ENCODE measurements at regions not wholly inside any gene's neighbourhood (a gene's known extent, or its start where the extent isn't known, plus 50 kb on each side); places are given as distances from the start of the nearest gene placed in this dataset.

- TF ChIP-seq POLR2A (IDR thresholded peaks at IDR 0.05; ENCODE audit: low read depth, low read length): no peak
- no peak for TF ChIP-seq PAX5 (IDR thresholded peaks at IDR 0.05; ENCODE audit: insufficient read depth, low read length, severe bottlenecking)
- TF ChIP-seq POLR2AphosphoS5 (IDR thresholded peaks at IDR 0.05; ENCODE audit: low read depth, low read length): no peak
- no peak for TF ChIP-seq SPI1 (IDR thresholded peaks at IDR 0.05; ENCODE audit: low read depth, low read length)
- no peak for TF ChIP-seq TAF1 (IDR thresholded peaks at IDR 0.05; ENCODE audit: low read depth, low read length)
- TF ChIP-seq POU2F2 (IDR thresholded peaks at IDR 0.05; ENCODE audit: low read depth, low read length): no peak
- DNase-seq (ENCODE audit: insufficient read length, low spot score) (no peak), FAIRE-seq (no peak)
These were observed 230.7 kb downstream of the TXNL1 start for GRCh38 chr18:56407646-56408180.

- TF ChIP-seq PAX5 (IDR thresholded peaks at IDR 0.05; ENCODE audit: insufficient read depth, low read length, severe bottlenecking) (no peak), POLR2A (IDR thresholded peaks at IDR 0.05; ENCODE audit: low read depth, low read length) (no peak), POLR2AphosphoS5 (IDR thresholded peaks at IDR 0.05; ENCODE audit: low read depth, low read length) (no peak), SPI1 (IDR thresholded peaks at IDR 0.05; ENCODE audit: low read depth, low read length) (no peak)
- DNase-seq (ENCODE audit: insufficient read length, low spot score) (no peak), FAIRE-seq (no peak)
These were observed 235.4 kb downstream of the TXNL1 start for GRCh38 chr18:56402872-56403516.

GRCh38 chr18:56393870-56394269 is 244.5 kb downstream of the TXNL1 start:
- no peak for DNase-seq (ENCODE audit: insufficient read length, low spot score)
- no peak for FAIRE-seq
- TF ChIP-seq TAF1 (IDR thresholded peaks at IDR 0.05; ENCODE audit: low read depth, low read length) (no peak), POLR2A (IDR thresholded peaks at IDR 0.05; ENCODE audit: low read depth, low read length) (no peak), PAX5 (IDR thresholded peaks at IDR 0.05; ENCODE audit: insufficient read depth, low read length, severe bottlenecking) (no peak), POLR2AphosphoS5 (IDR thresholded peaks at IDR 0.05; ENCODE audit: low read depth, low read length) (no peak), POU2F2 (IDR thresholded peaks at IDR 0.05; ENCODE audit: low read depth, low read length) (no peak)

GRCh38 chr18:56391931-56392590 is 246.3 kb downstream of the TXNL1 start:
- no peak for TF ChIP-seq POU2F2 (IDR thresholded peaks at IDR 0.05; ENCODE audit: low read depth, low read length)
- TF ChIP-seq POLR2AphosphoS5 (IDR thresholded peaks at IDR 0.05; ENCODE audit: low read depth, low read length): no peak
- TF ChIP-seq POLR2A (IDR thresholded peaks at IDR 0.05; ENCODE audit: low read depth, low read length): no peak
- TF ChIP-seq PAX5 (IDR thresholded peaks at IDR 0.05; ENCODE audit: insufficient read depth, low read length, severe bottlenecking): no peak
- no peak for TF ChIP-seq TAF1 (IDR thresholded peaks at IDR 0.05; ENCODE audit: low read depth, low read length)
- TF ChIP-seq SPI1 (IDR thresholded peaks at IDR 0.05; ENCODE audit: low read depth, low read length): no peak
- DNase-seq (ENCODE audit: insufficient read length, low spot score) (no peak), FAIRE-seq (no peak)

GRCh38 chr18:56390626-56391025 is 247.8 kb downstream of the TXNL1 start:
- FAIRE-seq: no peak
- DNase-seq (ENCODE audit: insufficient read length, low spot score): no peak
- TF ChIP-seq POU2F2 (IDR thresholded peaks at IDR 0.05; ENCODE audit: low read depth, low read length) (no peak), SPI1 (IDR thresholded peaks at IDR 0.05; ENCODE audit: low read depth, low read length) (no peak), POLR2A (IDR thresholded peaks at IDR 0.05; ENCODE audit: low read depth, low read length) (no peak), POLR2AphosphoS5 (IDR thresholded peaks at IDR 0.05; ENCODE audit: low read depth, low read length) (no peak), TAF1 (IDR thresholded peaks at IDR 0.05; ENCODE audit: low read depth, low read length) (no peak), PAX5 (IDR thresholded peaks at IDR 0.05; ENCODE audit: insufficient read depth, low read length, severe bottlenecking) (no peak)

GRCh38 chr18:56389190-56389589 is 249.2 kb downstream of the TXNL1 start:
- FAIRE-seq: no peak
- no peak for DNase-seq (ENCODE audit: insufficient read length, low spot score)
- TF ChIP-seq SPI1 (IDR thresholded peaks at IDR 0.05; ENCODE audit: low read depth, low read length) (no peak), TAF1 (IDR thresholded peaks at IDR 0.05; ENCODE audit: low read depth, low read length) (no peak), POLR2A (IDR thresholded peaks at IDR 0.05; ENCODE audit: low read depth, low read length) (no peak), POU2F2 (IDR thresholded peaks at IDR 0.05; ENCODE audit: low read depth, low read length) (no peak), PAX5 (IDR thresholded peaks at IDR 0.05; ENCODE audit: insufficient read depth, low read length, severe bottlenecking) (no peak), POLR2AphosphoS5 (IDR thresholded peaks at IDR 0.05; ENCODE audit: low read depth, low read length) (no peak)

GRCh38 chr18:56388571-56388970 is 249.8 kb downstream of the TXNL1 start:
- no peak for TF ChIP-seq POU2F2 (IDR thresholded peaks at IDR 0.05; ENCODE audit: low read depth, low read length)
- DNase-seq (ENCODE audit: insufficient read length, low spot score) (no peak), FAIRE-seq (no peak)

GRCh38 chr18:56386856-56387255 is 251.5 kb downstream of the TXNL1 start:
- no peak for TF ChIP-seq POLR2AphosphoS5 (IDR thresholded peaks at IDR 0.05; ENCODE audit: low read depth, low read length)
- no peak for TF ChIP-seq POLR2A (IDR thresholded peaks at IDR 0.05; ENCODE audit: low read depth, low read length)
- TF ChIP-seq POU2F2 (IDR thresholded peaks at IDR 0.05; ENCODE audit: low read depth, low read length): no peak
- no peak for TF ChIP-seq PAX5 (IDR thresholded peaks at IDR 0.05; ENCODE audit: insufficient read depth, low read length, severe bottlenecking)
- no peak for TF ChIP-seq TAF1 (IDR thresholded peaks at IDR 0.05; ENCODE audit: low read depth, low read length)
- TF ChIP-seq SPI1 (IDR thresholded peaks at IDR 0.05; ENCODE audit: low read depth, low read length): no peak
- no peak for DNase-seq (ENCODE audit: insufficient read length, low spot score)
- FAIRE-seq: no peak

GRCh38 chr18:56383349-56383748 is 255.0 kb downstream of the TXNL1 start:
- DNase-seq (ENCODE audit: insufficient read length, low spot score) (no peak), FAIRE-seq (no peak)
- no peak for TF ChIP-seq PAX5 (IDR thresholded peaks at IDR 0.05; ENCODE audit: insufficient read depth, low read length, severe bottlenecking)
- no peak for TF ChIP-seq TAF1 (IDR thresholded peaks at IDR 0.05; ENCODE audit: low read depth, low read length)
- TF ChIP-seq POLR2A (IDR thresholded peaks at IDR 0.05; ENCODE audit: low read depth, low read length): no peak
- no peak for TF ChIP-seq POU2F2 (IDR thresholded peaks at IDR 0.05; ENCODE audit: low read depth, low read length)
- TF ChIP-seq POLR2AphosphoS5 (IDR thresholded peaks at IDR 0.05; ENCODE audit: low read depth, low read length): no peak
- TF ChIP-seq SPI1 (IDR thresholded peaks at IDR 0.05; ENCODE audit: low read depth, low read length): no peak

All from GM12891 (cell line).